Parathyroid adenoma (tissue), 2 donors: ENCODE measurements at regions not wholly inside any gene's neighbourhood (a gene's known extent, or its start where the extent isn't known, plus 50 kb on each side); places are given as distances from the start of the nearest gene placed in this dataset.

Experiments used
- H2AFZ ChIP-seq: fragments of 300-600 bp; sonication (generic); one replicate; pipeline ENCODE4 v1.7.0; 2017; ENCODE audit warnings: antibody characterized with exemption, mild to moderate bottlenecking
- H3K27ac ChIP-seq: fragments of 300-600 bp; sonication (generic); one replicate; pipeline ENCODE4 v1.7.0; 2017
- H3K27me3 ChIP-seq: fragments of 300-600 bp; sonication (generic); one replicate; pipeline ENCODE4 v1.7.0; 2017; ENCODE audit warnings: low read length; ENCODE audit not compliant: control insufficient read depth, insufficient read depth
- H3K36me3 ChIP-seq: fragments of 300-600 bp; sonication (generic); one replicate; pipeline ENCODE4 v1.7.0; 2017; ENCODE audit warnings: low read length; ENCODE audit not compliant: control insufficient read depth, insufficient read depth
- H3K4me1 ChIP-seq: fragments of 300-600 bp; sonication (generic); one replicate; pipeline ENCODE4 v1.7.0; 2017; ENCODE audit warnings: control low read depth
- H3K4me2 ChIP-seq: fragments of 300-600 bp; sonication (generic); one replicate; pipeline ENCODE4 v1.7.0; 2017; ENCODE audit warnings: low read length
- H3K4me3 ChIP-seq: fragments of 300-600 bp; sonication (generic); one replicate; pipeline ENCODE4 v1.7.0; 2017; ENCODE audit warnings: low read depth, low read length
- H3K79me2 ChIP-seq: fragments of 300-600 bp; sonication (generic); one replicate; pipeline ENCODE4 v1.7.0; 2017; ENCODE audit warnings: control low read depth
- H3K9ac ChIP-seq: fragments of 300-600 bp; sonication (generic); one replicate; pipeline ENCODE4 v1.7.0; 2017; ENCODE audit warnings: mild to moderate bottlenecking
- H3K9me3 ChIP-seq: fragments of 300-600 bp; sonication (generic); one replicate; pipeline ENCODE4 v1.7.0; 2017; ENCODE audit warnings: low read length; ENCODE audit not compliant: control insufficient read depth
- TF ChIP-seq, protein P1 (sequence below): fragments of 300-600 bp; sonication (generic); IDR thresholded peaks from one replicate; pipeline ENCODE4 v1.7.0; 2017; ENCODE audit warnings: antibody characterized with exemption, mild to moderate bottlenecking
- donor health status: primary hyperparathyroidism.

DNA sequence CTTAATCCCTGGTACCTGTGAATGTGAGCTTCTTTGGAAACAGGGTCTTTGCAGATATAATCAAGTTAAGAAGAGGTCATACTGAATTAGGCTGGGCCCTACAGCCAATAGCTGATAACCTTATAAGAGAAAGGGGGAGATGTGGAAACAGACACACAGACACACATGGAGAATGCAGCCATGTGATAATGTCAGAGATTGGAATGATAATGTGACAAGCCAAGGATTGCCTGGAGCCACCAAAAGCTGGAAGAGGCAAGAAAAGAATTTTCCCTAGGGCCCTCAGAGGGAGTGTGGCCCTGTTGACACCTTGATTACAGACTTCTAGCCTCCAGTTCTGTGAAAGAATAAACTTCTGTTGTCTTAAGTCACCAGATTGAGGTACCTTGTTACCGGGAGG is 114.5 kb upstream of the SOD1 start:
- H3K4me3 ChIP-seq, result no peak overlapping the region
- H3K4me1 ChIP-seq, result no peaks in the 10 kb centered on the region
- TF ChIP-seq, protein P1, sequence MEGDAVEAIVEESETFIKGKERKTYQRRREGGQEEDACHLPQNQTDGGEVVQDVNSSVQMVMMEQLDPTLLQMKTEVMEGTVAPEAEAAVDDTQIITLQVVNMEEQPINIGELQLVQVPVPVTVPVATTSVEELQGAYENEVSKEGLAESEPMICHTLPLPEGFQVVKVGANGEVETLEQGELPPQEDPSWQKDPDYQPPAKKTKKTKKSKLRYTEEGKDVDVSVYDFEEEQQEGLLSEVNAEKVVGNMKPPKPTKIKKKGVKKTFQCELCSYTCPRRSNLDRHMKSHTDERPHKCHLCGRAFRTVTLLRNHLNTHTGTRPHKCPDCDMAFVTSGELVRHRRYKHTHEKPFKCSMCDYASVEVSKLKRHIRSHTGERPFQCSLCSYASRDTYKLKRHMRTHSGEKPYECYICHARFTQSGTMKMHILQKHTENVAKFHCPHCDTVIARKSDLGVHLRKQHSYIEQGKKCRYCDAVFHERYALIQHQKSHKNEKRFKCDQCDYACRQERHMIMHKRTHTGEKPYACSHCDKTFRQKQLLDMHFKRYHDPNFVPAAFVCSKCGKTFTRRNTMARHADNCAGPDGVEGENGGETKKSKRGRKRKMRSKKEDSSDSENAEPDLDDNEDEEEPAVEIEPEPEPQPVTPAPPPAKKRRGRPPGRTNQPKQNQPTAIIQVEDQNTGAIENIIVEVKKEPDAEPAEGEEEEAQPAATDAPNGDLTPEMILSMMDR, result no peak
- H3K79me2 ChIP-seq, result no peaks in the 10 kb centered on the region
- H3K4me2 ChIP-seq, result no peak overlapping the region
- H3K9me3 ChIP-seq, result no peaks in the 10 kb centered on the region
- no peak overlapping the region for H2AFZ ChIP-seq
- H3K36me3 ChIP-seq, result no peaks in the 10 kb centered on the region
- H3K27ac ChIP-seq, result no peak overlapping the region
- H3K27me3 ChIP-seq, result no peaks in the 10 kb centered on the region
- no peak overlapping the region for H3K9ac ChIP-seq

GRCh38 chr21:31543191-31543590 is 116.3 kb upstream of the SOD1 start:
- no peaks in the 10 kb centered on the region for H3K36me3 ChIP-seq
- H2AFZ ChIP-seq, result no peak overlapping the region
- no peak overlapping the region for H3K4me3 ChIP-seq
- TF ChIP-seq, protein P1, result no peak
- H3K9ac ChIP-seq, result no peak overlapping the region
- H3K27me3 ChIP-seq, result no peaks in the 10 kb centered on the region
- no peaks in the 10 kb centered on the region for H3K9me3 ChIP-seq
- no peak overlapping the region for H3K27ac ChIP-seq
- H3K4me1 ChIP-seq, result no peaks in the 10 kb centered on the region
- H3K4me2 ChIP-seq, result no peak overlapping the region
- H3K79me2 ChIP-seq, result no peaks in the 10 kb centered on the region

DNA sequence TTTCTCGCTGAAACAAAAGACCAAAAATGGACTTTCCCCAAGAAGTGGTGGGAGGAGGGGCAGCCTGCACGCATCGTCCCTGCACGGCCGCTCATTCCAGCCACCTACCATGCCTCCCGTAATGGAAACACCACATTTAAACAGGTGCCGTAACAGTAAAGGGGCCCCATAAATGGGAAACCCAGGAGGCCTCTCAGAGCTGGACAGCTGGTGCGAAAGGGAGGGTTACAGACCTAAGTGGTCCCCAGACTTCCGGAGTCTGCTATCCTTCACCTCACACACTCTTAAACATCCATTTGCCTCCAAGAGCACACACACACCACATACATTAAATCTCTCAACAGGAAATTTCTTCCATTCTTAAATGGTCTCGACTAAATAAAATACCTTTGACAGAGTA is 120.7 kb upstream of the SOD1 start:
- H3K9ac ChIP-seq, result no peak overlapping the region
- no peaks in the 10 kb centered on the region for H3K79me2 ChIP-seq
- no peaks in the 10 kb centered on the region for H3K9me3 ChIP-seq
- H2AFZ ChIP-seq, result no peak overlapping the region
- no peak overlapping the region for H3K4me2 ChIP-seq
- no peaks in the 10 kb centered on the region for H3K27me3 ChIP-seq
- no peaks in the 10 kb centered on the region for H3K36me3 ChIP-seq
- TF ChIP-seq, protein P1, result no peak
- H3K27ac ChIP-seq, result no peak overlapping the region
- H3K4me3 ChIP-seq, result no peak overlapping the region
- H3K4me1 ChIP-seq, result no peaks in the 10 kb centered on the region

DNA sequence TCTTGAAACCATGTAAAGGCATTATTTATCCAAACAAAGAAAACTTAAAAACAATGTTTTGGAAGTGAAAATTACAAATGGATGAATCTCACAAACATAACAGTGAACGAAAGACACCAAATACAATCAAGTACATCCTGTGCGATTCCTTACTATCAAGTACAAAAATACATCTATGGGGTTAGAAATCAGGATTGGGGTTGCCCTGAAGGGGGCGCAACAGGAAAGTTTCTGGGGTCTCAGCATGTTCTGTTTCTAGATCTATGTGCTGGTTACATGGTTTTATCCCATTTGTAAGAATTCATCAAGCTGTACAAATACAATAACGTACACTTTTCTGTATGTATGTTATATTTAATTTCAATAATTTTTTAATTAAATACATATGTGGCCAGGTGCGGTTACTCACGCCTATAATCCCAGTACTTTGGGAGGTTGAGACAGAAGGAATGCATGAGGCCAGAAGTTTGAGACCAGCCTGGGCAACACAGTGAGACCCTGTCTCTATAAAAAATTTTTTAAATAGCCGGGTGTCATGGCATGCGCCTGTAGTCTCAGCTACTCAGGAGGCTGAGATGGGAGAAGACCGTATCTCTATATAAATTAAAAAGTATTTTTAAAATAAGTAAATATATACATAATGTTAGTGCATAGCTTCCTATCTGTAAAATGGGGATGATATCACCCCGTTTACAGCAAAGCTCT is 121.5 kb upstream of the SOD1 start:
- Histone ChIP-seq H3K4me3 (no peak overlapping the region), H3K9ac (no peak overlapping the region), H2AFZ (no peak overlapping the region), H3K4me1 (no peaks in the 10 kb centered on the region), H3K27me3 (no peaks in the 10 kb centered on the region), H3K79me2 (no peaks in the 10 kb centered on the region), H3K4me2 (no peak overlapping the region), H3K27ac (no peak overlapping the region), H3K36me3 (no peaks in the 10 kb centered on the region), H3K9me3 (no peaks in the 10 kb centered on the region)
- TF ChIP-seq, protein P1, result no peak

- H3K4me2 ChIP-seq, result no peak overlapping the region
- H3K27ac ChIP-seq, result no peak overlapping the region
- TF ChIP-seq, protein P1, result no peak
- no peak overlapping the region for H3K4me3 ChIP-seq
- no peaks in the 10 kb centered on the region for H3K4me1 ChIP-seq
- H3K9me3 ChIP-seq, result no peaks in the 10 kb centered on the region
- H3K27me3 ChIP-seq, result no peaks in the 10 kb centered on the region
- H2AFZ ChIP-seq, result no peak overlapping the region
- H3K36me3 ChIP-seq, result no peaks in the 10 kb centered on the region
- no peak overlapping the region for H3K9ac ChIP-seq
- no peaks in the 10 kb centered on the region for H3K79me2 ChIP-seq
These were observed 123.4 kb upstream of the SOD1 start for GRCh38 chr21:31536138-31536537.
